Mucosa of rectum (tissue), 2 donors: ENCODE measurements at regions not wholly inside any gene's neighbourhood (a gene's known extent, or its start where the extent isn't known, plus 50 kb on each side); places are given as distances from the start of the nearest gene placed in this dataset.
"Not testable (repeated sequence)": the region's sequence is repeated elsewhere in the genome, so short reads cannot be mapped to it uniquely, and the experiment has no call there.

Experiments used
- H3K27ac ChIP-seq, 2 donors: one replicate each; pipeline ENCODE4 v1.7.0; 2013; ENCODE audit warnings: inconsistent platforms in 2 of 2, low read depth in 2 of 2, low read length in 2 of 2
- H3K27me3 ChIP-seq, 2 donors: one replicate each; pipeline ENCODE4 v1.7.0; 2013; ENCODE audit warnings: low read length in 2 of 2; ENCODE audit not compliant: control insufficient read depth in 2 of 2, insufficient read depth in 2 of 2
- H3K36me3 ChIP-seq, 2 donors: one replicate each; pipeline ENCODE4 v1.7.0; 2013; ENCODE audit warnings: low read length in 2 of 2; ENCODE audit not compliant: control insufficient read depth in 2 of 2, insufficient read depth in 2 of 2
- H3K4me1 ChIP-seq, 2 donors: one replicate each; pipeline ENCODE4 v1.7.0; 2013; ENCODE audit warnings: low read length in 2 of 2, mild to moderate bottlenecking in 1 of 2; ENCODE audit not compliant: control insufficient read depth in 2 of 2, insufficient read depth in 2 of 2
- H3K4me3 ChIP-seq, 2 donors: one replicate each; pipeline ENCODE4 v1.7.0; 2013; ENCODE audit warnings: low read length in 2 of 2
- H3K9ac ChIP-seq, 2 donors: one replicate each; pipeline ENCODE4 v1.7.0; 2013; ENCODE audit warnings: low read length in 2 of 2, low read depth in 1 of 2, mild to moderate bottlenecking in 1 of 2
- H3K9me3 ChIP-seq, 2 donors: one replicate each; pipeline ENCODE4 v1.7.0; 2013; ENCODE audit warnings: low read length in 2 of 2; ENCODE audit not compliant: control insufficient read depth in 2 of 2
- donor health status: healthy.
- donor health status: Normal muscosa, but diverticular disease.

- Histone ChIP-seq H3K4me1 (no peaks in the 10 kb centered on the region), H3K4me3 (no peak overlapping the region), H3K9me3 (no peaks in the 10 kb centered on the region), H3K27ac (no peak overlapping the region), H3K27me3 (no peaks in the 10 kb centered on the region), H3K9ac (no peak overlapping the region), H3K36me3 (no peaks in the 10 kb centered on the region)
Observed at GRCh38 chr2:167675906-167676305, 571.5 kb downstream of the STK39 start.

DNA sequence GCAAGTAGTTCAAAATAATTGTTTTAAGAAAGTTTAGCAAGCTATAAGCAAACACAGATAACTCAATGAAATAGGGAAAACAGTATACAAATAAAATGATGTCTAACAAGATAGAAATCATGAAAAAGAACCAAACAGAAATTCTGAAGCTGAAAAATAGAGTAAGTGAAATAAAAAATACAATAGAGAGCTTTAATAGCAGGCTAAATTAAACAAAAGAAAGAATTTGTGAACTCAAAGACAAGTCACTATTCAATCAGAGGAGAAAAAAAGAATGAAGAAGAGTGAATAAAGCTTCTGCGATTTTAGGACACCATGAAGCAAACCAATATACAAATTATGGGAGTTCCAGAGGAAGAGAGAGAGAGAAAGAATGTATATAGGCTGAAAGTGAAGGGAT lies 576.8 kb downstream of the STK39 start:
- Histone ChIP-seq H3K27ac (no peak overlapping the region), H3K4me1 (no peaks in the 10 kb centered on the region), H3K27me3 (no peaks in the 10 kb centered on the region), H3K36me3 (no peaks in the 10 kb centered on the region), H3K9me3 (peaks cover 0 to 8% of the 10 kb centered on the region in 2 donors), H3K9ac (no peak overlapping the region), H3K4me3 (no peak overlapping the region)

DNA sequence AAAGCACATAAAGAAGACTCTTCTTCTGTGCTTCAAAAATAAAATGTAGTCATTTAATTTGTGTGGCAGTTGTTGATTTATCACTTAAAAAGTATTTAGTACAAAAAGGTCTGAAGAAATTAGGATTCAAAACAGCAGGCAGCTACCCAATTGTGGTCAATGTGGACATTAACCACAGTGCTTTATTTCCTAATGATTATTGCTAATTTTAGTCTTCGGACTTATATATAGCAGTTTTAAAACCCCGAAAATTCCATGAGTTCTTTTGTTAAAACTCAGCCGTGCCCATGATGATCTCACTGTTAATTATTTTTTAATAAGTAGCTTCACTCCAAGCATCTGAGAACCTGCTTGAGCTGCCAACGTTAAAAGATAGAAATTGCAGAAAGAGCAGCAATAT lies 594.3 kb downstream of the STK39 start:
- Histone ChIP-seq H3K27ac (no peak overlapping the region), H3K4me1 (no peaks in the 10 kb centered on the region), H3K4me3 (no peak overlapping the region), H3K36me3 (no peaks in the 10 kb centered on the region), H3K9me3 (no peaks in the 10 kb centered on the region), H3K27me3 (no peaks in the 10 kb centered on the region), H3K9ac (no peak overlapping the region)

GRCh38 chr2:167652401-167652800 lies 595.0 kb downstream of the STK39 start:
- Histone ChIP-seq H3K4me1 (no peaks in the 10 kb centered on the region), H3K27ac (no peak overlapping the region), H3K27me3 (no peaks in the 10 kb centered on the region), H3K36me3 (no peaks in the 10 kb centered on the region), H3K9me3 (no peaks in the 10 kb centered on the region), H3K9ac (no peak overlapping the region), H3K4me3 (no peak overlapping the region)

- Histone ChIP-seq H3K36me3 (no peaks in the 10 kb centered on the region), H3K27me3 (no peaks in the 10 kb centered on the region), H3K27ac (no peak overlapping the region), H3K4me1 (no peaks in the 10 kb centered on the region), H3K9ac (no peak overlapping the region), H3K4me3 (no peak overlapping the region), H3K9me3 (no peaks in the 10 kb centered on the region)
Observed at GRCh38 chr2:167651406-167652151, 595.8 kb downstream of the STK39 start.

DNA sequence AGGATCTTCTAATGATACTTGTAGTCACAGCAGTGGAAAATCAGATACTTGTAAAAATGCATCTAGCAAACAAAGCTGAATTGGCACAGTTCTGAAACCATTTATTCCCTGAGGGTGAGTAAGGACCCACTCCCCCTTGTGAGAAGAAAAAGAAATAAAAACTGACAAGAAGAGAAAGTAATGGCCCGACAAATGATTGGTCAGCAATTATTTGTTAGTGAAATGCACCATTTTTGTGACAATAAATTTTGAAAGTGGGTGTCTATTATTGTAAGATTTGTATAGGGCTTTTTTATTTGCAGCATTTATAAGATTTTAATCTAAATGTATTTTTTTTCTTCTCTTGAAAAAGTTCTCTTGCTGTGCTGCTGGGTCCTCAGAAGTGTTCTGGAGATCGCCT lies 600.8 kb downstream of the STK39 start:
- Histone ChIP-seq H3K9ac (no peak overlapping the region), H3K27ac (no peak overlapping the region), H3K4me3 (no peak overlapping the region), H3K9me3 (no peaks in the 10 kb centered on the region), H3K36me3 (no peaks in the 10 kb centered on the region), H3K27me3 (no peaks in the 10 kb centered on the region), H3K4me1 (no peaks in the 10 kb centered on the region)

- H3K4me3 ChIP-seq = no peak overlapping the region
- H3K4me1 ChIP-seq = no peaks in the 10 kb centered on the region
- no peak overlapping the region for H3K27ac ChIP-seq
- H3K27me3 ChIP-seq = no peaks in the 10 kb centered on the region
- H3K9me3 ChIP-seq = no peaks in the 10 kb centered on the region
- no peak overlapping the region for H3K9ac ChIP-seq
- H3K36me3 ChIP-seq = no peaks in the 10 kb centered on the region
Observed at GRCh38 chr2:167640096-167640495, 607.3 kb downstream of the STK39 start.

DNA sequence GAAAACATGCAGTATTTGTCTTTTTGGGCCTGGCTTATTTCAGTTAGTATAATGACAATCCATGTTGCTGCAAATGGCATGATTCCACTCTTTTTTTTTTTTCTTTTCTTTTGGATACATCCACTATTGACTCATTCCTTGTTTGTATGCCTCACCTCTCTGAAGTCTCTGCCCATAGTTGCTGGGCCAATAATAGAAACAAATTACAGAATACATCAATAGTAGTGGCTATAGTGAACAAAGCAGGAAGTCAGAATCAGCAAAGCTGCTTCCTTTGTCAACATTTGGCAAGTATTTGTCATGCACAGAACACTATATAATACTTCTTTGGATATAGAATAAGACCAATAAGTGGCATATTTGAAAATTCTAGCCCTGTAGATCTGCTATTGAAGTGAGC lies 609.7 kb downstream of the STK39 start:
- no peaks in the 10 kb centered on the region for H3K4me1 ChIP-seq
- no peaks in the 10 kb centered on the region for H3K9me3 ChIP-seq
- no peak overlapping the region for H3K9ac ChIP-seq
- no peaks in the 10 kb centered on the region for H3K36me3 ChIP-seq
- H3K27ac ChIP-seq = no peak overlapping the region
- H3K4me3 ChIP-seq = no peak overlapping the region
- no peaks in the 10 kb centered on the region for H3K27me3 ChIP-seq

- H3K27me3 ChIP-seq, H3K9me3 ChIP-seq, H3K36me3 ChIP-seq, H3K4me3 ChIP-seq, H3K27ac ChIP-seq, H3K4me1 ChIP-seq, H3K9ac ChIP-seq: not testable (repeated sequence)
Observed at GRCh38 chr2:167632271-167632670, 615.1 kb downstream of the STK39 start.

GRCh38 chr2:167626961-167627360 lies 620.4 kb downstream of the STK39 start:
- Histone ChIP-seq H3K36me3 (no peaks in the 10 kb centered on the region), H3K4me3 (no peak overlapping the region), H3K9ac (no peak overlapping the region), H3K27me3 (no peaks in the 10 kb centered on the region), H3K4me1 (no peaks in the 10 kb centered on the region), H3K9me3 (no peaks in the 10 kb centered on the region), H3K27ac (no peak overlapping the region)

- Histone ChIP-seq H3K4me3 (no peak overlapping the region), H3K27ac (no peak overlapping the region), H3K9ac (no peak overlapping the region)
Observed at GRCh38 chr2:167626301-167626700, 621.1 kb downstream of the STK39 start.

More at GRCh38 chr2:167626301-167626700, 621.1 kb downstream of the STK39 start:
- Histone ChIP-seq H3K9me3 (no peaks in the 10 kb centered on the region), H3K36me3 (no peaks in the 10 kb centered on the region), H3K27me3 (no peaks in the 10 kb centered on the region), H3K4me1 (no peaks in the 10 kb centered on the region)
